ENCODE measurements at regions not wholly inside any gene's neighbourhood (a gene's known extent, or its start where the extent isn't known, plus 50 kb on each side); places are given as distances from the start of the nearest gene placed in this dataset.
"Not testable (repeated sequence)": the region's sequence is repeated elsewhere in the genome, so short reads cannot be mapped to it uniquely, and the experiment has no call there.

- no peaks in the 10 kb centered on the region for H3K4me1 Mint-ChIP-seq
- no peaks in the 10 kb centered on the region for H3K27me3 Mint-ChIP-seq
- DNase-seq = no peak
- POLR2A ChIA-PET = no interaction called here
- no peak overlapping the region for H3K4me3 Mint-ChIP-seq
- no peaks in the 10 kb centered on the region for H3K9me3 Mint-ChIP-seq
- ATAC-seq (ENCODE audit: low read depth) = no peak
- H3K27ac Mint-ChIP-seq = no peak overlapping the region
- no peaks in the 10 kb centered on the region for H3K36me3 Mint-ChIP-seq
Measured at GRCh38 chr3:95810462-95810861, 1003.9 kb upstream of the EPHA6 start.

DNA sequence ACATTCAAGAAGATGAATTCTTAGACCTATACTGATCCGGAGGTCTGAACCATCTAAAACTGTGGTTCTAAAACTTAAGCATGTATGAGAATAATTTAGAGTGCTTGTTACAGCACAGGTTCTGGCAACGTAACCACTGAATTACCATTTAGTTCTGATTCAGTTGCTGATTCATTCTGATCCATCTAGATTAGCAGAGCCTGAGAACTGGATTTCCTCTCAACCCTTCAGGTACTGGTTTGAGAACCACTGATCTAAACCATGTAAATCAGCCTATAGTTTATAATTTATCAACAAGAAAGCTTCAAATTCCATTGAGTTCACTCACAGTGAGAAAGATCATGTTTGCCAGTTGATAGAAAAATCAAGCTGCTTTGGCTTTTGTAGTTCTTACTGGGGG, 1001.1 kb upstream of the EPHA6 start:
- Mint-ChIP-seq H3K9me3 (no peaks in the 10 kb centered on the region), H3K4me1 (no peaks in the 10 kb centered on the region), H3K27me3 (no peaks in the 10 kb centered on the region), H3K36me3 (no peaks in the 10 kb centered on the region), H3K4me3 (no peak overlapping the region), H3K27ac (no peak overlapping the region)
- POLR2A ChIA-PET = no interaction called here
- ATAC-seq (ENCODE audit: low read depth) (no peak), DNase-seq (no peak)

GRCh38 chr3:95815828-95816227, 998.6 kb upstream of the EPHA6 start:
- Mint-ChIP-seq H3K27me3 (no peaks in the 10 kb centered on the region), H3K36me3 (no peaks in the 10 kb centered on the region), H3K27ac (no peak overlapping the region), H3K9me3 (no peaks in the 10 kb centered on the region), H3K4me1 (no peaks in the 10 kb centered on the region), H3K4me3 (no peak overlapping the region)
- no peak for ATAC-seq (ENCODE audit: low read depth)
- no peak for DNase-seq
- POLR2A ChIA-PET = no interaction called here

DNA sequence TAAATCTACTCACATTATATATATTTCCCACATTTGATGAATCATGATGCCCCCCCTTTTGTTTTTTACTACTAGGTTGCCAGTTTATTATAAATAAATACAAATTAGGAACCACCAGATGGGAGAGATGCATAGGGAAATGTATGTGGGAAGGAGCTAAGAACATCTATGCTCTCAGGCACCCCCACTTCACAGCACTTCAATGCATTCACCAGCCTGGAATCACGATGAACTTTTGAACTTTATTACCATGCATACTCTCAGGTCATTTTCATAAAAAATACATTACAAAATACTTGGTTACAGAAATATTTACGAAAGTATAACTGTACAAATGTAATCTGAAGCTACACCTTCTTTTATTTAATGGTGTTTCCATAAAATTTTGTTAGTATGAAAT, 988.0 kb upstream of the EPHA6 start:
- Mint-ChIP-seq H3K36me3 (no peaks in the 10 kb centered on the region), H3K9me3 (no peaks in the 10 kb centered on the region), H3K27ac (no peak overlapping the region), H3K4me3 (no peak overlapping the region), H3K4me1 (no peaks in the 10 kb centered on the region), H3K27me3 (no peaks in the 10 kb centered on the region)
- POLR2A ChIA-PET = no interaction called here
- ATAC-seq (ENCODE audit: low read depth) (no peak), DNase-seq (no peak)

GRCh38 chr3:95832146-95832545, 982.2 kb upstream of the EPHA6 start:
- Mint-ChIP-seq H3K9me3 (peaks cover 10% of the 10 kb centered on the region), H3K4me1 (no peaks in the 10 kb centered on the region), H3K27me3 (no peaks in the 10 kb centered on the region), H3K4me3 (no peak overlapping the region), H3K36me3 (no peaks in the 10 kb centered on the region), H3K27ac (no peak overlapping the region)
- no peak for ATAC-seq (ENCODE audit: low read depth)
- POLR2A ChIA-PET = no interaction called here
- DNase-seq = no peak

DNA sequence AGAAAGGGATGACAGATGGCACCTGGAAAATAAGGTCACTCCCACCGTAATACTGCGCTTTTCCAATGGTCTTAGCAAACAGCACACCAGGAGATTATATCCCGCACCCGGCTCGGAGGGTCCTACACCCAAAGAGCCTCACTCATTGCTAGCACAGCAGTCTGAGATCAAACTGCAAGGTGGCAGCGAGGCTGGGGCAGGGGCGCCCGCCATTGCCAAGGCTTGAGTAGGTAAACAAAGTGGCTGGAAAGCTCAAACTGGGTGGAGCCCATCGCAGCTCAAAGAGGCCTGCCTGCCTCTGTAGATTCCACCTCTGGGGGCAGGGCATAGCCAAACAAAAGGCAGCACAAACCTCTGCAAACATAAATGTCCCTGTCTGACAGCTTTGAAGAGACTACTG, 953.8 kb upstream of the EPHA6 start:
- POLR2A ChIA-PET; DNase-seq; H3K9me3 Mint-ChIP-seq; H3K27me3 Mint-ChIP-seq; H3K4me3 Mint-ChIP-seq; H3K27ac Mint-ChIP-seq; H3K36me3 Mint-ChIP-seq; H3K4me1 Mint-ChIP-seq; ATAC-seq (ENCODE audit: low read depth): not testable (repeated sequence)

- DNase-seq (no peak), ATAC-seq (ENCODE audit: low read depth) (no peak)
- H3K4me3 Mint-ChIP-seq = no peak overlapping the region
- H3K27ac Mint-ChIP-seq = no peak overlapping the region
- H3K36me3 Mint-ChIP-seq = no peaks in the 10 kb centered on the region
- POLR2A ChIA-PET = no interaction called here
- no peaks in the 10 kb centered on the region for H3K27me3 Mint-ChIP-seq
- H3K4me1 Mint-ChIP-seq = no peaks in the 10 kb centered on the region
- H3K9me3 Mint-ChIP-seq = peaks cover 4% of the 10 kb centered on the region
Measured at GRCh38 chr3:95883801-95884200, 930.6 kb upstream of the EPHA6 start.

DNA sequence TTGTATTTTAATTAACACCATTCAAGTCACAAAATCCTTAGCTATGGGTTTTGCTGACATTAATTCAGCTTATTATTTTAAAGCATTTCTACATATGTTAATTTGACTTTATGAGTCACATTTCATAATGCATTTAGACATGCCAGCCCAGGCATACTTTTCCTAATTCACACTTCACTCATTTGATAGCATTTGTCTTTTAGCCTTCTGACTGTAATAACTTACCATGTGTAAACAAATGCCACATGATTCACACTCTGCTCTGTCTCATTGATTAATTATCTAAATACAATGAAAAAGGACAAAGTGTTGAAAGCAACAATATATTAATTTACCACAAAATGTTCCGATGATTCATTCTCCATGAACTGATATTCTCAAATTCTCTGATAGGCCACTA, 927.8 kb upstream of the EPHA6 start:
- H3K9me3 Mint-ChIP-seq = peaks cover 5% of the 10 kb centered on the region
- ATAC-seq (ENCODE audit: low read depth) (no peak), DNase-seq (no peak)
- no peaks in the 10 kb centered on the region for H3K36me3 Mint-ChIP-seq
- POLR2A ChIA-PET = no interaction called here
- H3K4me1 Mint-ChIP-seq = no peaks in the 10 kb centered on the region
- no peak overlapping the region for H3K4me3 Mint-ChIP-seq
- H3K27me3 Mint-ChIP-seq = no peaks in the 10 kb centered on the region
- no peak overlapping the region for H3K27ac Mint-ChIP-seq

DNA sequence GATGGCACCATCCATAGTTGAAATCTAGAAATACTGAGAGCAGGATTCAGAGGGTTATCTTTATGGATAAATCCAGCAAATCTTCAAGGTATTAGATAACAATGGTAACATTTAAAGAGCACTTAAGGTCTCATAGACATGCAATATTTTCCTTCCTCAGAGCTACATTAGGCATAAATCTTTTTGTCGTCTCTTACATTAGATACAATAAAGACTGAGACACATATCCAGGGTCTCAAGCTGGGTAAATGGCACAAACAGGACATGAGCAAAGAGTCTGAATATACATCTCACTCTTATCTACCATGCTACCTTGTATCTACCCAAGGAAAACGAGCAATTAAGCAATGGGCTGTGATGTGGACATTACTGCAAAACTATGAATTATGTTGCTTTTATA, 927.3 kb upstream of the EPHA6 start:
- H3K36me3 Mint-ChIP-seq = no peaks in the 10 kb centered on the region
- H3K4me1 Mint-ChIP-seq = no peaks in the 10 kb centered on the region

GRCh38 chr3:95894820-95895219, 919.6 kb upstream of the EPHA6 start:
- POLR2A ChIA-PET = no interaction called here
- no peak overlapping the region for H3K27ac Mint-ChIP-seq
- no peak for ATAC-seq (ENCODE audit: low read depth)
- H3K4me3 Mint-ChIP-seq = no peak overlapping the region
- DNase-seq = no peak
- no peaks in the 10 kb centered on the region for H3K36me3 Mint-ChIP-seq
- H3K9me3 Mint-ChIP-seq = peaks cover 3% of the 10 kb centered on the region
- no peaks in the 10 kb centered on the region for H3K27me3 Mint-ChIP-seq
- no peaks in the 10 kb centered on the region for H3K4me1 Mint-ChIP-seq

More for the DNA sequence above, 927.3 kb upstream of the EPHA6 start:
- POLR2A ChIA-PET = no interaction called here
- DNase-seq = no peak
- ATAC-seq (ENCODE audit: low read depth) = no peak
- Mint-ChIP-seq H3K27me3 (no peaks in the 10 kb centered on the region), H3K27ac (no peak overlapping the region), H3K4me3 (no peak overlapping the region), H3K9me3 (peaks cover 4% of the 10 kb centered on the region)

DNA sequence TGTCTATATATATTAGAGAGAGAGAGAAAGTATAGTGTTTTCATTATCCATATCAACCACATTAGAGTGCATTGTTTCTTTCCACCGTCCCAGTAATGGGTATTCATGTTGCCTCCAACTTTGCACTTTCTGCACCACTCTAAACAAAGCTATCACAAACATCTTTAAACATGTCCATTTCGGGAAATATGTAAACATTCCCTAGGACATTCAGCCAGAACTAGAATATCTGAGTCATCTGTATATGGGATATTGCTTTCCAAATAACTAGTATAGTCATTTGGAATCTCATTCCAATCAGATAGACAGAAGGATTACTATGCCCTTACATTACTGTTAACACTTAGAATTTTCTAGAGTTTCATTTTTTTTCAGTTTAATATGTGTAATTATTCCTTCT, 914.9 kb upstream of the EPHA6 start:
- H3K4me1 Mint-ChIP-seq = no peaks in the 10 kb centered on the region
- ATAC-seq (ENCODE audit: low read depth) (no peak), DNase-seq (no peak)
- POLR2A ChIA-PET = no interaction called here
- no peaks in the 10 kb centered on the region for H3K27me3 Mint-ChIP-seq
- no peak overlapping the region for H3K27ac Mint-ChIP-seq
- H3K4me3 Mint-ChIP-seq = no peak overlapping the region
- H3K9me3 Mint-ChIP-seq = no peaks in the 10 kb centered on the region
- H3K36me3 Mint-ChIP-seq = no peaks in the 10 kb centered on the region

DNA sequence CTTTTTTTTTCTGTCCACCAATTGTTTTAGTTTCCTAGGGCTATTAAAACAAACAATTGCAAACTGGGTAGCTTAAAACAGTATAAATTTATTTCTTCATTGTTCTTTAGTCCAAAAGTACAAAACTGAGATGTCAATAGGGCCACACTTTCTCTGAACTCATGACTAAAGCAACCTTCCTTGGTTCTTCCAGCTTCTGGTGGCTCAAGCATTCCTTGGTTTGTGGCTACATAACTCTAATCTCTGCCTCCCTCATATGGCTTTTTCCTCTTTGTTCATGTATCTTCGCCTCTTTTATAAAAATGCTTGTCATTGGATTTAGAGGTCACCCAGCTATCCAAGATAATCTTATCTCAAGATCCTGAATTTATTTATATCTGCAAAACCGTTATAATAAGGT, 914.5 kb upstream of the EPHA6 start:
- Mint-ChIP-seq H3K27me3 (no peaks in the 10 kb centered on the region), H3K4me1 (no peaks in the 10 kb centered on the region), H3K9me3 (no peaks in the 10 kb centered on the region), H3K36me3 (no peaks in the 10 kb centered on the region), H3K27ac (no peak overlapping the region), H3K4me3 (no peak overlapping the region)
- POLR2A ChIA-PET = no interaction called here
- ATAC-seq (ENCODE audit: low read depth) (no peak), DNase-seq (no peak)

DNA sequence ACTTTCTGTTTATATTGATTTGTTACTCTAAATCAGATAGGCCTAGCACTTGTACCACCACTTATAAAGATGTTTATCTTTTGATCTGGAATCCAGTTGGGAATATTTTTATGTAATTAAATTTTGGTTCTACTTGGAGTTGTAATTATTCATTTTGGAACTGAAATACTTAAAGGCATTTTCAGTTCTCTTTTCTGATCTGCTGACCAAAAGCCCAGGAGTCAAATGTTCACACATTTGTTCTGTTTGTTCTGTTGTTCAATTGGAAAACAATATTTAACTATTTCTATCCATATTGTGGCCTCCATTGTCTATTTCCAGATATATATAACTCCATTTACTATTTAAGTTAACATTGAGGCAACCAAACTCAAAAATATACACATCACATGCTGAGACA, 912.4 kb upstream of the EPHA6 start:
- no peak overlapping the region for H3K4me3 Mint-ChIP-seq
- ATAC-seq (ENCODE audit: low read depth) (no peak), DNase-seq (no peak)
- H3K9me3 Mint-ChIP-seq = no peaks in the 10 kb centered on the region
- no peaks in the 10 kb centered on the region for H3K36me3 Mint-ChIP-seq
- H3K27ac Mint-ChIP-seq = no peak overlapping the region
- POLR2A ChIA-PET = no interaction called here
- no peaks in the 10 kb centered on the region for H3K4me1 Mint-ChIP-seq
- H3K27me3 Mint-ChIP-seq = no peaks in the 10 kb centered on the region

GRCh38 chr3:95905182-95905581, 909.2 kb upstream of the EPHA6 start:
- Mint-ChIP-seq H3K27me3 (no peaks in the 10 kb centered on the region), H3K4me1 (no peaks in the 10 kb centered on the region), H3K9me3 (no peaks in the 10 kb centered on the region), H3K36me3 (no peaks in the 10 kb centered on the region), H3K4me3 (no peak overlapping the region), H3K27ac (no peak overlapping the region)
- DNase-seq (no peak), ATAC-seq (ENCODE audit: low read depth) (no peak)
- POLR2A ChIA-PET = no interaction called here

DNA sequence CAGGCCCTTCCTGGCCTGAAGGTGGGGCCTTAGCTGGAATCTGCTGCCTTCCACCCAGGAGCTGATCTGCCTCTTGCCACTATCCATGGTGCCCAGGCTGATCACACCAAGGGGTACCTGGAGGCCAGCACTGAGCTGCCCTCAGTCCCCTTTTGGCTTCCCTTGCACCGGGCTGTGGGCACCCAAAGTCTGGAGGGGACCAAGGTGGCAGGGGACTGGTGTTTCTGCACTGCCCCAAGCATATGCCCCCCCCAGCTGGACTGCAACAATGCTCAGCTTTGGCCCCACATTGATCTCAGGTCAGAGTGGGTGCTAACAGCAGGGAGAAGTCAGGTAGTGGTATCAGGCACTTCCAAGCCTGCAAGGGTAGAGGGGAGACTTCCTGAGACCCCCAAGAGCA, 902.6 kb upstream of the EPHA6 start:
- no peaks in the 10 kb centered on the region for H3K4me1 Mint-ChIP-seq
- ATAC-seq (ENCODE audit: low read depth) (no peak), DNase-seq (no peak)
- H3K27me3 Mint-ChIP-seq = no peaks in the 10 kb centered on the region
- H3K36me3 Mint-ChIP-seq = no peaks in the 10 kb centered on the region
- peaks cover 5% of the 10 kb centered on the region for H3K9me3 Mint-ChIP-seq
- no peak overlapping the region for H3K27ac Mint-ChIP-seq
- no peak overlapping the region for H3K4me3 Mint-ChIP-seq
- POLR2A ChIA-PET = no interaction called here

Data from activated naive CD8-positive, alpha-beta T cell treated with anti-CD3 and anti-CD28 coated beads, Interleukin-2, amount 10 ng/mL, durations not matched to agents 7 days and 5 days (primary cell).